ENCODE measurements at regions not wholly inside any gene's neighbourhood (a gene's known extent, or its start where the extent isn't known, plus 50 kb on each side); places are given as distances from the start of the nearest gene placed in this dataset.
"Not testable (repeated sequence)": the region's sequence is repeated elsewhere in the genome, so short reads cannot be mapped to it uniquely, and the experiment has no call there.

DNA sequence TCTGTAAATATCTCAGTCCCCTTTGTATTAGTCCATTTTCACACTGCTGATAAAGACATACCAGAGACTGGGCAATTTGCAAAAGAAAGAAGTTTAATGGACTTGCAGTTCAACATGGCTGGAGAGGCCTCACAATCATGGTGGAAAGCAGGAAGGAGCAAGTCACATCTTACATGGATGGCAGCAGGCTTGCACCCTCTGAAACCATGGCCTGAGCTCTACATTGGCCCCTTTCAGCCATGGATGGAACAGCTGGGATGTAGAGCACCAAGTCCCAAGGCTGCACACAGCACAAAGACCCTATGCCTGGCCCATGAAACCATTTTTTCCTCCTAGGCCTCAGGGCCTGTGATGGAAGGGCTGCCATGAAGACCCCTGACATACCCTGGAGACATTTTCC is 640.9 kb upstream of the MEF2C start:
- DNase-seq (ENCODE audit: low spot score); H3K18ac ChIP-seq (ENCODE audit: low read length); H3K4me1 ChIP-seq (ENCODE audit: control insufficient read depth in 2 of 2, insufficient read depth in 1 of 2, low read depth in 1 of 2, low read length in 2 of 2); H3K9ac ChIP-seq (ENCODE audit: low read depth, low read length, poor library complexity); H2AFZ ChIP-seq (ENCODE audit: low read length); H3K23ac ChIP-seq (ENCODE audit: low read depth, low read length, poor library complexity); H2BK15ac ChIP-seq (ENCODE audit: low read length); H2BK5ac ChIP-seq (ENCODE audit: low read length); H2AK5ac ChIP-seq (ENCODE audit: low read depth, low read length); H3K36me3 ChIP-seq (replicated peaks in 1 of 2; ENCODE audit: control insufficient read depth in 2 of 2, insufficient read depth in 2 of 2, low read length in 2 of 2); H3K4me2 ChIP-seq (ENCODE audit: insufficient read depth, low read length, poor library complexity, severe bottlenecking); H3K79me1 ChIP-seq (ENCODE audit: low read depth, low read length); H3K27ac ChIP-seq (replicated peaks; ENCODE audit: low read length); H3K27me3 ChIP-seq (ENCODE audit: control insufficient read depth in 3 of 3, insufficient read depth in 3 of 3, low read depth in 1 of 3, low read length in 3 of 3); H2BK120ac ChIP-seq (ENCODE audit: low read depth, low read length); H4K8ac ChIP-seq (ENCODE audit: low read depth, low read length); H3K4me3 ChIP-seq (ENCODE audit: low read length in 2 of 2); H2BK12ac ChIP-seq (ENCODE audit: low read length); H3K9me3 ChIP-seq (replicated peaks in 1 of 2; ENCODE audit: control insufficient read depth in 2 of 2, insufficient read depth in 1 of 2, low read depth in 1 of 2, low read length in 2 of 2); H3K14ac ChIP-seq (ENCODE audit: low read length); H3K4ac ChIP-seq (ENCODE audit: low read length); H4K91ac ChIP-seq (ENCODE audit: low read depth, low read length, poor library complexity): not testable (repeated sequence)

DNA sequence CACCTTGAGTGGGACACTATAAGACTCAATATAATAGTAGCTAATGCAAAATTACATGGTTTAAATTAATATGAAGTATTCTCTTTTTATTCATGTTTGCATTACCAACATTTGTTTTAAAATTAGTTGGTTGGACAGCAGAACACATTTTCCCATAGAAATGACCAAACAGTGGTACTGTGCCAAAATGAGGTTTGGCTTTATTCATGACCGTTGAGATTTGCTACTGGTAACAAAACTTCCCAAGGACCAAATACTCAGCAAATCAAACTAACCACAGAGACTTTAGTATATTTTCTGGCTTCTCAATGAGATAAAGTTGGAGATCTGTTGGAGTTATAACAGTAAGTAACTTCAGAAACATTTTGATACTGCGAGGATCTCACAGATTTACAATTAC is 637.8 kb upstream of the MEF2C start:
- Histone ChIP-seq H2AK5ac (ENCODE audit: low read depth, low read length) (no peak overlapping the region), H3K23ac (ENCODE audit: low read depth, low read length, poor library complexity) (no peak overlapping the region), H3K18ac (ENCODE audit: low read length) (no peak overlapping the region), H2BK120ac (ENCODE audit: low read depth, low read length) (no peak overlapping the region), H3K4me1 (ENCODE audit: control insufficient read depth in 2 of 2, insufficient read depth in 1 of 2, low read depth in 1 of 2, low read length in 2 of 2) (no peaks in the 10 kb centered on the region), H3K4me3 (ENCODE audit: low read length in 2 of 2) (no peak overlapping the region), H3K4me2 (ENCODE audit: insufficient read depth, low read length, poor library complexity, severe bottlenecking) (no peak overlapping the region), H3K14ac (ENCODE audit: low read length) (no peak overlapping the region), H3K9ac (ENCODE audit: low read depth, low read length, poor library complexity) (no peak overlapping the region), H2BK12ac (ENCODE audit: low read length) (no peak overlapping the region), H3K79me1 (ENCODE audit: low read depth, low read length) (no peaks in the 10 kb centered on the region), H3K4ac (ENCODE audit: low read length) (no peak overlapping the region), H4K91ac (ENCODE audit: low read depth, low read length, poor library complexity) (no peak overlapping the region), H3K27me3 (ENCODE audit: control insufficient read depth in 3 of 3, insufficient read depth in 3 of 3, low read depth in 1 of 3, low read length in 3 of 3) (no peaks in the 10 kb centered on the region), H2BK5ac (ENCODE audit: low read length) (no peak overlapping the region), H3K27ac (replicated peaks; ENCODE audit: low read length) (no peak overlapping the region), H3K9me3 (replicated peaks in 1 of 2; ENCODE audit: control insufficient read depth in 2 of 2, insufficient read depth in 1 of 2, low read depth in 1 of 2, low read length in 2 of 2) (peaks cover 2 to 8% of the 10 kb centered on the region in 2 donors), H4K8ac (ENCODE audit: low read depth, low read length) (no peak overlapping the region), H2BK15ac (ENCODE audit: low read length) (no peak overlapping the region), H2AFZ (ENCODE audit: low read length) (no peak overlapping the region), H3K36me3 (replicated peaks in 1 of 2; ENCODE audit: control insufficient read depth in 2 of 2, insufficient read depth in 2 of 2, low read length in 2 of 2) (no peaks in the 10 kb centered on the region)
- DNase-seq (ENCODE audit: low spot score): no peak
- WGBS, 2 donors (ENCODE audit: extremely low coverage in 2 of 2, insufficient read length in 2 of 2, insufficient replicate concordance in 1 of 2): no CpG with 5 or more reads among the region's 2 CpGs

DNA sequence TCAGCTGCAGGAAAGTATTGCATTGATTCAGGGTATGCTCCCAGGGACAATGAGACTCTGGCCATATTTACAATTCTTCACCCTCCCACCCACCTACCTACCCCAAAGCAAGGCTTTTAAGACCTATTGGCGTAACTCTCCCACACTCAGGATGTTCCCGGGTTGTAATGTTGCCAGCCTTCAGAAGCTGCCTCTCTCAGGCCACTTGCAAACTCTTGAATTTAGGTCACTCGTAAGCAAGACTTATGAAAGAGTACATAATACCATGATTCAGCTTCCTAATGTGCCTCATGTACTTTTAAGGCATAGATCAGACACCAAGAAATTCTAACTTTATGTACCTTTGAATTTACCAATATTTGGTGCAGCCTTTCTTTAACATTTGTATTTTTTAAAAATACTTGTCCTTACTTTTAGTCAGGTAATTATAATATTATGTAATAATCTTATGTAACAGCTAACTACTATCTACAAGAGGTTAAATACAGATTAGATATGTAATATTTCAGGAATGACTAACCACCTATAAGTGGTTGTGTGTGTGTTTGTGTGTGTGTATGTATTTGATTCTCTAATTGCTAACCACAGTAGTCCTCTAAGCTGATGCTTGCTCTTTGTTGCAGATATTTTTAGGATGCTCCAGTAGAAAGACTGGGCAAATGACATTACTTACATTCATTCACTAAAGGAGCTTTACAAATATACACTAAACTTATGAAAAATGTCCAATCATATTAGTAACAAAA is 630.5 kb upstream of the MEF2C start:
- H3K4me3 ChIP-seq (ENCODE audit: low read length in 2 of 2): no peak overlapping the region
- no peak overlapping the region for H2AK5ac ChIP-seq (ENCODE audit: low read depth, low read length)
- no peak overlapping the region for H2BK15ac ChIP-seq (ENCODE audit: low read length)
- H2AFZ ChIP-seq (ENCODE audit: low read length): no peak overlapping the region
- H3K14ac ChIP-seq (ENCODE audit: low read length): no peak overlapping the region
- H3K23ac ChIP-seq (ENCODE audit: low read depth, low read length, poor library complexity): no peak overlapping the region
- DNase-seq (ENCODE audit: low spot score): no peak
- no peak overlapping the region for H3K4ac ChIP-seq (ENCODE audit: low read length)
- H4K8ac ChIP-seq (ENCODE audit: low read depth, low read length): no peak overlapping the region
- no peaks in the 10 kb centered on the region for H3K27me3 ChIP-seq (ENCODE audit: control insufficient read depth in 3 of 3, insufficient read depth in 3 of 3, low read depth in 1 of 3, low read length in 3 of 3)
- H3K18ac ChIP-seq (ENCODE audit: low read length): no peak overlapping the region
- H4K91ac ChIP-seq (ENCODE audit: low read depth, low read length, poor library complexity): no peak overlapping the region
- H3K9me3 ChIP-seq (replicated peaks in 1 of 2; ENCODE audit: control insufficient read depth in 2 of 2, insufficient read depth in 1 of 2, low read depth in 1 of 2, low read length in 2 of 2): no peaks in the 10 kb centered on the region
- H2BK12ac ChIP-seq (ENCODE audit: low read length): no peak overlapping the region
- no CpG with 5 or more reads among the region's 3 CpGs for WGBS, 2 donors (ENCODE audit: extremely low coverage in 2 of 2, insufficient read length in 2 of 2, insufficient replicate concordance in 1 of 2)
- H3K36me3 ChIP-seq (replicated peaks in 1 of 2; ENCODE audit: control insufficient read depth in 2 of 2, insufficient read depth in 2 of 2, low read length in 2 of 2): no peaks in the 10 kb centered on the region
- no peak overlapping the region for H3K27ac ChIP-seq (replicated peaks; ENCODE audit: low read length)
- no peaks in the 10 kb centered on the region for H3K4me1 ChIP-seq (ENCODE audit: control insufficient read depth in 2 of 2, insufficient read depth in 1 of 2, low read depth in 1 of 2, low read length in 2 of 2)
- H2BK5ac ChIP-seq (ENCODE audit: low read length): no peak overlapping the region
- H3K9ac ChIP-seq (ENCODE audit: low read depth, low read length, poor library complexity): no peak overlapping the region
- H3K4me2 ChIP-seq (ENCODE audit: insufficient read depth, low read length, poor library complexity, severe bottlenecking): no peak overlapping the region
- H2BK120ac ChIP-seq (ENCODE audit: low read depth, low read length): no peak overlapping the region
- H3K79me1 ChIP-seq (ENCODE audit: low read depth, low read length): no peaks in the 10 kb centered on the region

GRCh38 chr5:89504051-89504450 is 621.1 kb upstream of the MEF2C start:
- Histone ChIP-seq H4K8ac (ENCODE audit: low read depth, low read length) (no peak overlapping the region), H4K91ac (ENCODE audit: low read depth, low read length, poor library complexity) (no peak overlapping the region), H2AFZ (ENCODE audit: low read length) (no peak overlapping the region), H2BK5ac (ENCODE audit: low read length) (no peak overlapping the region), H3K79me1 (ENCODE audit: low read depth, low read length) (no peaks in the 10 kb centered on the region), H2BK120ac (ENCODE audit: low read depth, low read length) (no peak overlapping the region), H3K27ac (replicated peaks; ENCODE audit: low read length) (no peak overlapping the region), H3K23ac (ENCODE audit: low read depth, low read length, poor library complexity) (no peak overlapping the region), H3K18ac (ENCODE audit: low read length) (no peak overlapping the region), H3K4me3 (ENCODE audit: low read length in 2 of 2) (no peak overlapping the region), H3K14ac (ENCODE audit: low read length) (no peak overlapping the region), H2BK12ac (ENCODE audit: low read length) (no peak overlapping the region), H3K9ac (ENCODE audit: low read depth, low read length, poor library complexity) (no peak overlapping the region), H3K4me1 (ENCODE audit: control insufficient read depth in 2 of 2, insufficient read depth in 1 of 2, low read depth in 1 of 2, low read length in 2 of 2) (peaks cover 0 to 1% of the 10 kb centered on the region in 2 donors), H3K9me3 (replicated peaks in 1 of 2; ENCODE audit: control insufficient read depth in 2 of 2, insufficient read depth in 1 of 2, low read depth in 1 of 2, low read length in 2 of 2) (no peaks in the 10 kb centered on the region), H2AK5ac (ENCODE audit: low read depth, low read length) (no peak overlapping the region), H3K36me3 (replicated peaks in 1 of 2; ENCODE audit: control insufficient read depth in 2 of 2, insufficient read depth in 2 of 2, low read length in 2 of 2) (no peaks in the 10 kb centered on the region), H3K27me3 (ENCODE audit: control insufficient read depth in 3 of 3, insufficient read depth in 3 of 3, low read depth in 1 of 3, low read length in 3 of 3) (no peaks in the 10 kb centered on the region), H3K4me2 (ENCODE audit: insufficient read depth, low read length, poor library complexity, severe bottlenecking) (no peak overlapping the region), H2BK15ac (ENCODE audit: low read length) (no peak overlapping the region), H3K4ac (ENCODE audit: low read length) (no peak overlapping the region)
- no peak for DNase-seq (ENCODE audit: low spot score)
- no CpG with 5 or more reads among the region's 1 CpG for WGBS, 2 donors (ENCODE audit: extremely low coverage in 2 of 2, insufficient read length in 2 of 2, insufficient replicate concordance in 1 of 2)

All from neuronal stem cell (in vitro differentiated cells).